SK-N-SH (cell line): ENCODE measurements at regions not wholly inside any gene's neighbourhood (a gene's known extent, or its start where the extent isn't known, plus 50 kb on each side); places are given as distances from the start of the nearest gene placed in this dataset.

Experiments
- CTCF ChIA-PET: fragments of 300-600, 350-600 bp; formaldehyde crosslinking; extraction: SDS; loops from one replicate; lab custom pipeline; 2021; lab: Yijun Ruan, JAX
- POLR2A ChIA-PET: fragments of 350-600 bp; sonication (Branson Sonifier 250); formaldehyde crosslinking; extraction: SDS; loops from one replicate; lab custom pipeline; 2020; ENCODE audit warnings: antibody characterized with exemption, inconsistent platforms; lab: Yijun Ruan, JAX
- DNase-seq: peaks from one replicate; pipeline ENCODE4 v3.0.0; 2012
- H2AFZ ChIP-seq: fragments of 200-600 bp; sonication (generic); 2 replicates; pipeline ENCODE4 v1.8.1; 2016; ENCODE audit warnings: antibody characterized with exemption, mild to moderate bottlenecking, low read depth
- H3F3A ChIP-seq: fragments of 200-600 bp; sonication (generic); replicated peaks from 2 replicates; pipeline ENCODE3; 2016; ENCODE audit warnings: antibody characterized with exemption, mild to moderate bottlenecking; ENCODE audit not compliant: insufficient read depth
- H3K27ac ChIP-seq, 2 experiments: fragments of 200-500 bp in 1 of 2; fragments of 200-600 bp in 1 of 2; sonication (Bioruptor generic) in 1 of 2; sonication (generic), shearing (Covaris generic) in 1 of 2; 2 replicates each; pipeline versions ENCODE4 v1.5.1 to v1.6.1; 2014 to 2016; ENCODE audit warnings: low read depth in 2 of 2, inconsistent platforms in 1 of 2, low read length in 1 of 2, mild to moderate bottlenecking in 1 of 2, mixed read lengths in 1 of 2
- H3K27me3 ChIP-seq: fragments of 200-600 bp; sonication (generic), shearing (Covaris generic); 2 replicates; pipeline ENCODE4 v1.6.1; 2016; ENCODE audit warnings: mixed run types; ENCODE audit not compliant: insufficient read depth
- H3K36me3 ChIP-seq, 2 experiments: fragments of 200-500 bp in 1 of 2; fragments of 200-600 bp in 1 of 2; sonication (Bioruptor generic) in 1 of 2; sonication (generic) in 1 of 2; replicated peaks in 1 of 2; 2 replicates each; pipeline versions ENCODE3 to v1.5.1; 2014 to 2016; ENCODE audit warnings: low read length in 1 of 2, mild to moderate bottlenecking in 1 of 2; ENCODE audit not compliant: insufficient read depth in 2 of 2, control insufficient read depth in 1 of 2
- H3K4me1 ChIP-seq, 2 experiments: fragments of 200-500 bp in 1 of 2; fragments of 200-600 bp in 1 of 2; sonication (Bioruptor generic) in 1 of 2; sonication (generic), shearing (Covaris generic) in 1 of 2; 2 replicates each; pipeline versions ENCODE4 v1.5.1 to v1.6.1; 2014 to 2016; ENCODE audit warnings: low read depth in 1 of 2, low read length in 1 of 2, mixed run types in 1 of 2; ENCODE audit not compliant: insufficient read depth in 2 of 2, control insufficient read depth in 1 of 2
- H3K4me2 ChIP-seq: fragments of 200-600 bp; sonication (generic), shearing (Covaris generic); 2 replicates; pipeline ENCODE4 v1.6.1; 2017; ENCODE audit warnings: mixed run types
- H3K4me3 ChIP-seq, 2 experiments: fragments of 200-500 bp in 1 of 2; fragments of 200-600 bp in 1 of 2; sonication (Bioruptor generic) in 1 of 2; sonication (generic), shearing (Covaris generic) in 1 of 2; 2 replicates each; pipeline versions ENCODE4 v1.5.1 to v1.8.1; 2014 to 2016; ENCODE audit warnings: low read depth in 2 of 2, inconsistent platforms in 1 of 2, low read length in 1 of 2, mild to moderate bottlenecking in 1 of 2, mixed read lengths in 1 of 2, moderate library complexity in 1 of 2
- H3K79me2 ChIP-seq: fragments of 200-600 bp; sonication (generic); 2 replicates; pipeline ENCODE4 v1.8.1; 2017; ENCODE audit warnings: mild to moderate bottlenecking; ENCODE audit not compliant: insufficient read depth
- H3K9ac ChIP-seq: fragments of 200-600 bp; sonication (generic); 2 replicates; pipeline ENCODE4 v1.6.1; 2017; ENCODE audit warnings: mixed run types
- H3K9me2 ChIP-seq: fragments of 200-600 bp; sonication (generic); 2 replicates; pipeline ENCODE4 v1.6.1; 2017; ENCODE audit warnings: mixed run types
- H3K9me3 ChIP-seq: fragments of 200-600 bp; sonication (generic); 2 replicates; pipeline ENCODE4 v1.6.1; 2017; ENCODE audit warnings: mixed run types, mild to moderate bottlenecking, moderate library complexity
- H4K20me1 ChIP-seq: fragments of 200-600 bp; sonication (generic); 2 replicates; pipeline ENCODE4 v1.6.1; 2017; ENCODE audit warnings: mild to moderate bottlenecking, mixed run types; ENCODE audit not compliant: insufficient read depth
- ELF1 ChIP-seq: IDR thresholded peaks from 2 replicates; pipeline ENCODE4 v1.4.0; 2012
- EZH2phosphoT487 ChIP-seq: fragments of 200-600 bp; sonication (generic); IDR thresholded peaks from 2 replicates; pipeline ENCODE4 v1.6.1; 2017; ENCODE audit warnings: low read depth, mixed run types, mild to moderate bottlenecking, antibody characterized with exemption, moderate library complexity, borderline replicate concordance
- FOSL2 ChIP-seq: IDR thresholded peaks from 2 replicates; pipeline ENCODE4 v1.4.0; 2012; ENCODE audit warnings: low read depth, mild to moderate bottlenecking, moderate library complexity, borderline replicate concordance
- FOXM1 ChIP-seq: IDR thresholded peaks from 2 replicates; pipeline ENCODE4 v1.4.0; 2012; ENCODE audit warnings: low read depth, mild to moderate bottlenecking
- GABPA ChIP-seq: IDR thresholded peaks from 2 replicates; pipeline ENCODE4 v1.4.0; 2012; ENCODE audit warnings: low read depth, mild to moderate bottlenecking
- NFIC ChIP-seq: IDR thresholded peaks from 2 replicates; pipeline ENCODE4 v1.4.0; 2012; ENCODE audit warnings: borderline replicate concordance
- RAD21 ChIP-seq: IDR thresholded peaks from 2 replicates; pipeline ENCODE4 v1.6.1; 2012; ENCODE audit warnings: mild to moderate bottlenecking, low read length
- RFX5 ChIP-seq: IDR thresholded peaks from 2 replicates; pipeline ENCODE4 v1.6.1; 2012; ENCODE audit warnings: mild to moderate bottlenecking, improper control_type of control experiment, low read length
- RXRA ChIP-seq: IDR thresholded peaks from 2 replicates; pipeline ENCODE4 v1.4.0; 2012; ENCODE audit warnings: low read depth, mild to moderate bottlenecking, borderline replicate concordance
- TCF12 ChIP-seq: IDR thresholded peaks from 2 replicates; pipeline ENCODE4 v1.4.0; 2012
- WGBS: methylation state at CpG from one replicate; pipeline ENCODE4 v1.1.6; 2017; ENCODE audit warnings: low lambda C conversion rate; 5-methylcytosine and 5-hydroxymethylcytosine counted together
- TF ChIP-seq, protein P1 (sequence below): IDR thresholded peaks from 2 replicates; pipeline ENCODE4 v1.6.1; 2012; ENCODE audit warnings: mild to moderate bottlenecking, low read depth, low read length, moderate library complexity
- TF ChIP-seq, protein P2 (sequence below): IDR thresholded peaks from 2 replicates; pipeline ENCODE4 v1.4.0; 2012; ENCODE audit warnings: low read depth
- TF ChIP-seq, protein P3 (sequence below): IDR thresholded peaks from 2 replicates; pipeline ENCODE4; 2012
- TF ChIP-seq, protein P4 (sequence below): IDR thresholded peaks from 2 replicates; pipeline ENCODE4 v1.4.0; 2012; ENCODE audit warnings: low read depth, borderline replicate concordance
- TF ChIP-seq, protein P5 (sequence below): IDR thresholded peaks from 2 replicates; pipeline ENCODE4 v1.4.0; 2012; ENCODE audit warnings: low read depth, borderline replicate concordance

DNA sequence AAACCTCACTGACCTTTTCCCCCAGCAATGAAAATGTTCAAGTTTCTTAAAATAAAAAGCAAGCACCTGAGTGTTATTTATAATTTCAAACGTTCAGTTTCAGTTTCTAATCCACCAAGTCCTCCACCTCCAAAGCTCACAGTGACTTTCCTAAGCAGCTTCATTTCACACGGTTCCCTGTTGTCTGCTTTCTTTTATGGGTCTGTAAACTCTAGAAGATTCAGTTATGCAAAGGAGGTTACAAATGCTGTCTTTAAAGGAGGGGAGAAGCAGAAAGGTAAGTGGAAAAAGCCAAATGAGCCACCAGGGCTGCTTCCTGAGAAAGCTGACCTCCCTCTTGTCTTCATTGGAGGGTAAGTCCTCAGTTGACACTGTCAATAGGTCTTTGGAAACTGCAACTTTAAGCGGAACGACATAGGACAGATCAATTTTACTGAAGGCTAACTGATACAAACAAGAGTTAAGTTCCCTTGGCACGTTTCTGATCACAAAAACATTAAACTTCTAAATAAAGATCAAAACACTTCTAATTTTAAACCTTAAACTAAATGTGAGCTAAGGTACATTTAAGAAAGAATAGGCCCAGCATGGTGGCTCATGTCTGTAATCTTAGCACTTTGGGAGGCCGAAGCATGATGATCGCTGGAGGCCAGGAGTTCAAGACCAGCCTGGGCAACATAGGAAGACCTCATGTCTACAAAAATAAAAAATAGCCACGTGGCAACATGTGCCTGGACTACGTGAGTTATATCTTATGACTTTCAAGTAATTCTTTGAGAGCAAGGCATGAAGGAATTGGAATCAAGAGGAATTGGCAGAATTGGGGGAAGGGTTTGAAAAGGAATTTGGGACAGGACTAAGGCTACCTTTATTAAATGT is 151.9 kb upstream of the UBE2E1 start:
- no peak overlapping the region for H3K9ac ChIP-seq
- H3K79me2 ChIP-seq = no peaks in the 10 kb centered on the region
- no peaks in the 10 kb centered on the region for H4K20me1 ChIP-seq
- H2AFZ ChIP-seq = no peak overlapping the region
- no peak overlapping the region for H3K4me2 ChIP-seq
- TF ChIP-seq, protein P1, sequence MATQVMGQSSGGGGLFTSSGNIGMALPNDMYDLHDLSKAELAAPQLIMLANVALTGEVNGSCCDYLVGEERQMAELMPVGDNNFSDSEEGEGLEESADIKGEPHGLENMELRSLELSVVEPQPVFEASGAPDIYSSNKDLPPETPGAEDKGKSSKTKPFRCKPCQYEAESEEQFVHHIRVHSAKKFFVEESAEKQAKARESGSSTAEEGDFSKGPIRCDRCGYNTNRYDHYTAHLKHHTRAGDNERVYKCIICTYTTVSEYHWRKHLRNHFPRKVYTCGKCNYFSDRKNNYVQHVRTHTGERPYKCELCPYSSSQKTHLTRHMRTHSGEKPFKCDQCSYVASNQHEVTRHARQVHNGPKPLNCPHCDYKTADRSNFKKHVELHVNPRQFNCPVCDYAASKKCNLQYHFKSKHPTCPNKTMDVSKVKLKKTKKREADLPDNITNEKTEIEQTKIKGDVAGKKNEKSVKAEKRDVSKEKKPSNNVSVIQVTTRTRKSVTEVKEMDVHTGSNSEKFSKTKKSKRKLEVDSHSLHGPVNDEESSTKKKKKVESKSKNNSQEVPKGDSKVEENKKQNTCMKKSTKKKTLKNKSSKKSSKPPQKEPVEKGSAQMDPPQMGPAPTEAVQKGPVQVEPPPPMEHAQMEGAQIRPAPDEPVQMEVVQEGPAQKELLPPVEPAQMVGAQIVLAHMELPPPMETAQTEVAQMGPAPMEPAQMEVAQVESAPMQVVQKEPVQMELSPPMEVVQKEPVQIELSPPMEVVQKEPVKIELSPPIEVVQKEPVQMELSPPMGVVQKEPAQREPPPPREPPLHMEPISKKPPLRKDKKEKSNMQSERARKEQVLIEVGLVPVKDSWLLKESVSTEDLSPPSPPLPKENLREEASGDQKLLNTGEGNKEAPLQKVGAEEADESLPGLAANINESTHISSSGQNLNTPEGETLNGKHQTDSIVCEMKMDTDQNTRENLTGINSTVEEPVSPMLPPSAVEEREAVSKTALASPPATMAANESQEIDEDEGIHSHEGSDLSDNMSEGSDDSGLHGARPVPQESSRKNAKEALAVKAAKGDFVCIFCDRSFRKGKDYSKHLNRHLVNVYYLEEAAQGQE = no peak
- TF ChIP-seq, protein P2, sequence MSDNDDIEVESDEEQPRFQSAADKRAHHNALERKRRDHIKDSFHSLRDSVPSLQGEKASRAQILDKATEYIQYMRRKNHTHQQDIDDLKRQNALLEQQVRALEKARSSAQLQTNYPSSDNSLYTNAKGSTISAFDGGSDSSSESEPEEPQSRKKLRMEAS = no peak
- TF ChIP-seq, protein P3, sequence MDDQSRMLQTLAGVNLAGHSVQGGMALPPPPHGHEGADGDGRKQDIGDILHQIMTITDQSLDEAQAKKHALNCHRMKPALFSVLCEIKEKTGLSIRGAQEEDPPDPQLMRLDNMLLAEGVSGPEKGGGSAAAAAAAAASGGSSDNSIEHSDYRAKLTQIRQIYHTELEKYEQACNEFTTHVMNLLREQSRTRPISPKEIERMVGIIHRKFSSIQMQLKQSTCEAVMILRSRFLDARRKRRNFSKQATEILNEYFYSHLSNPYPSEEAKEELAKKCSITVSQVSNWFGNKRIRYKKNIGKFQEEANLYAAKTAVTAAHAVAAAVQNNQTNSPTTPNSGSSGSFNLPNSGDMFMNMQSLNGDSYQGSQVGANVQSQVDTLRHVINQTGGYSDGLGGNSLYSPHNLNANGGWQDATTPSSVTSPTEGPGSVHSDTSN = no peak
- TF ChIP-seq RAD21 = no peak
- no peak for TF ChIP-seq TCF12
- TF ChIP-seq GABPA = no peak
- TF ChIP-seq FOXM1 = no peak
- TF ChIP-seq, protein P4, sequence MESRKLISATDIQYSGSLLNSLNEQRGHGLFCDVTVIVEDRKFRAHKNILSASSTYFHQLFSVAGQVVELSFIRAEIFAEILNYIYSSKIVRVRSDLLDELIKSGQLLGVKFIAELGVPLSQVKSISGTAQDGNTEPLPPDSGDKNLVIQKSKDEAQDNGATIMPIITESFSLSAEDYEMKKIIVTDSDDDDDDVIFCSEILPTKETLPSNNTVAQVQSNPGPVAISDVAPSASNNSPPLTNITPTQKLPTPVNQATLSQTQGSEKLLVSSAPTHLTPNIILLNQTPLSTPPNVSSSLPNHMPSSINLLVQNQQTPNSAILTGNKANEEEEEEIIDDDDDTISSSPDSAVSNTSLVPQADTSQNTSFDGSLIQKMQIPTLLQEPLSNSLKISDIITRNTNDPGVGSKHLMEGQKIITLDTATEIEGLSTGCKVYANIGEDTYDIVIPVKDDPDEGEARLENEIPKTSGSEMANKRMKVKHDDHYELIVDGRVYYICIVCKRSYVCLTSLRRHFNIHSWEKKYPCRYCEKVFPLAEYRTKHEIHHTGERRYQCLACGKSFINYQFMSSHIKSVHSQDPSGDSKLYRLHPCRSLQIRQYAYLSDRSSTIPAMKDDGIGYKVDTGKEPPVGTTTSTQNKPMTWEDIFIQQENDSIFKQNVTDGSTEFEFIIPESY = no peak
- TF ChIP-seq, protein P5, sequence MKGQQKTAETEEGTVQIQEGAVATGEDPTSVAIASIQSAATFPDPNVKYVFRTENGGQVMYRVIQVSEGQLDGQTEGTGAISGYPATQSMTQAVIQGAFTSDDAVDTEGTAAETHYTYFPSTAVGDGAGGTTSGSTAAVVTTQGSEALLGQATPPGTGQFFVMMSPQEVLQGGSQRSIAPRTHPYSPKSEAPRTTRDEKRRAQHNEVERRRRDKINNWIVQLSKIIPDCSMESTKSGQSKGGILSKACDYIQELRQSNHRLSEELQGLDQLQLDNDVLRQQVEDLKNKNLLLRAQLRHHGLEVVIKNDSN = no peak
- no peak for TF ChIP-seq NFIC
- TF ChIP-seq RXRA = no peak
- no peak for TF ChIP-seq EZH2phosphoT487
- no peak for TF ChIP-seq ELF1
- TF ChIP-seq FOSL2 = no peak
- no peak for TF ChIP-seq RFX5
- no peaks in the 10 kb centered on the region for H3K9me3 ChIP-seq
- peaks cover under 1 to 19% of the 10 kb centered on the region in 2 experiments; a peak in 3 of 4 replicates for H3K4me1 ChIP-seq
- ChIA-PET POLR2A (no interaction called here), CTCF (interaction anchor here (0.6 kb wide), 1 partner anchor 461 kb away, joined by 3 read pairs; no protein-coding TSS in a partner anchor)
- no peaks in the 10 kb centered on the region for H3K27me3 ChIP-seq
- no peaks in the 10 kb centered on the region for H3F3A ChIP-seq
- H3K4me3 ChIP-seq = no peak overlapping the region
- no peak for DNase-seq
- H3K27ac ChIP-seq = no peak overlapping the region
- no peaks in the 10 kb centered on the region for H3K36me3 ChIP-seq
- no peaks in the 10 kb centered on the region for H3K9me2 ChIP-seq
- 72% methylated on average over 9 of the region's 9 CpGs for WGBS
